ENCODE measurements at regions not wholly inside any gene's neighbourhood (a gene's known extent, or its start where the extent isn't known, plus 50 kb on each side); places are given as distances from the start of the nearest gene placed in this dataset.

GRCh38 chr5:125575171-125575890 is 828.9 kb upstream of the ZNF608 start:
- in situ Hi-C loops (cut with MboI; ENCODE audit: low sequenced_read_pairs in 4 of 4) = no loop called here
- no peaks in the 10 kb centered on the region for H3K27me3 ChIP-seq

GRCh38 chr5:125575891-125576505 is 829.6 kb upstream of the ZNF608 start:
- no peak for TF ChIP-seq CTCF (IDR thresholded peaks at IDR 0.05 in 4 of 5, conservative IDR thresholded peaks at IDR 0.05 in 1 of 5)
- TF ChIP-seq POLR2A (IDR thresholded peaks at IDR 0.05) = no peak
- in situ Hi-C loops (cut with MboI; ENCODE audit: low sequenced_read_pairs in 4 of 4) = no loop called here
- no peak overlapping the region for H3K4me3 ChIP-seq
- no peaks in the 10 kb centered on the region for H3K9me3 ChIP-seq
- H3K36me3 ChIP-seq = no peaks in the 10 kb centered on the region
- H3K27ac ChIP-seq = no peak overlapping the region
- H3K27me3 ChIP-seq = no peaks in the 10 kb centered on the region
- ATAC-seq (no peak), DNase-seq (no peak)
- intact Hi-C loops (cut with DNase I; ENCODE audit: low total_unique reads) = no loop called here
- H3K4me1 ChIP-seq = no peaks in the 10 kb centered on the region

More at GRCh38 chr5:125575171-125575890, 828.9 kb upstream of the ZNF608 start:
- intact Hi-C loops (cut with DNase I; ENCODE audit: low total_unique reads) = no loop called here
- DNase-seq (no peak), ATAC-seq (no peak)
- H3K9me3 ChIP-seq = no peaks in the 10 kb centered on the region
- no peak for TF ChIP-seq POLR2A (IDR thresholded peaks at IDR 0.05)
- no peak for TF ChIP-seq CTCF (IDR thresholded peaks at IDR 0.05 in 4 of 5, conservative IDR thresholded peaks at IDR 0.05 in 1 of 5)
- H3K27ac ChIP-seq = no peak overlapping the region
- H3K36me3 ChIP-seq = no peaks in the 10 kb centered on the region
- no peak overlapping the region for H3K4me3 ChIP-seq
- no peaks in the 10 kb centered on the region for H3K4me1 ChIP-seq

GRCh38 chr5:125576822-125577221 is 830.4 kb upstream of the ZNF608 start:
- intact Hi-C loops (cut with DNase I; ENCODE audit: low total_unique reads) = no loop called here
- no peak overlapping the region for H3K27ac ChIP-seq

DNA sequence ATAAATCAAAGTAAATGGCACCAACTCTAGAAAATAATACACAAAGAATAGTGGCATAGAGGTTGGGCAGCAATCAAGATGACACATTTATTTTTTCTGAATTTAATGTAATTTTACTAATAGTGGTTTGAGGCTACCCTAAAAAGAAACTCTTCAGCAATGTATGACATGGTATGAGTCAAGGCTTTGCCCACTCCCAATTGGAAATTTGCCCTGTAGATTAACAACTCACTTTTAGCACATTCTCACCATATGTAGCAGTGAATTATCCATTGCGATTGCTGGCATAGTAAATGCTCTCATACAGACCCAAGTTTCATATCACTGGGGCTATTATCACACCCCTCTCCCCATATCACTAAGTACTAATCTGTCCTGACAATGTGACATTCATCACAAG is 832.1 kb upstream of the ZNF608 start:
- in situ Hi-C loops (cut with MboI; ENCODE audit: low sequenced_read_pairs in 4 of 4) = no loop called here
- intact Hi-C loops (cut with DNase I; ENCODE audit: low total_unique reads) = no loop called here
- DNase-seq (no peak), ATAC-seq (no peak)
- Histone ChIP-seq H3K9me3 (no peaks in the 10 kb centered on the region), H3K36me3 (no peaks in the 10 kb centered on the region), H3K4me3 (no peak overlapping the region), H3K4me1 (peaks cover 8 to 9% of the 10 kb centered on the region in 2 donors), H3K27me3 (no peaks in the 10 kb centered on the region), H3K27ac (no peak overlapping the region)
- no peak for TF ChIP-seq POLR2A (IDR thresholded peaks at IDR 0.05)
- TF ChIP-seq CTCF (IDR thresholded peaks at IDR 0.05 in 4 of 5, conservative IDR thresholded peaks at IDR 0.05 in 1 of 5) = no peak

More at GRCh38 chr5:125576822-125577221, 830.4 kb upstream of the ZNF608 start:
- Histone ChIP-seq H3K27me3 (no peaks in the 10 kb centered on the region), H3K4me3 (no peak overlapping the region), H3K36me3 (no peaks in the 10 kb centered on the region), H3K9me3 (no peaks in the 10 kb centered on the region), H3K4me1 (no peaks in the 10 kb centered on the region)
- no peak for TF ChIP-seq CTCF (IDR thresholded peaks at IDR 0.05 in 4 of 5, conservative IDR thresholded peaks at IDR 0.05 in 1 of 5)
- no peak for TF ChIP-seq POLR2A (IDR thresholded peaks at IDR 0.05)
- DNase-seq (no peak), ATAC-seq (no peak)
- in situ Hi-C loops (cut with MboI; ENCODE audit: low sequenced_read_pairs in 4 of 4) = no loop called here

All from gastrocnemius medialis (tissue), 4 donors.